K562 (cell line): ENCODE measurements at regions not wholly inside any gene's neighbourhood (a gene's known extent, or its start where the extent isn't known, plus 50 kb on each side); places are given as distances from the start of the nearest gene placed in this dataset.

ENCODE experiments used
- ATF1 ChIP-seq, 2 experiments: fragments of 450-650 bp in 1 of 2; IDR thresholded peaks; 2 replicates each; pipeline ENCODE4 v1.6.1; 2016; ENCODE audit warnings: missing compliant biosample characterization in 1 of 2, missing genetic modification characterization in 1 of 2
- SMAD1 ChIP-seq: fragments of 150-350 bp; IDR thresholded peaks from 2 replicates; pipeline ENCODE4 v1.6.1; 2014; ENCODE audit warnings: low read length, low read depth; ENCODE audit not compliant: partially characterized antibody
- ZNF143 ChIP-seq: sonication (generic); formaldehyde crosslinking; IDR thresholded peaks from 2 replicates; pipeline ENCODE4 v1.9.0; 2022; ENCODE audit warnings: mild to moderate bottlenecking, missing genetic modification reagents

GRCh38 chr13:81080911-81081454, 740.1 kb upstream of the SPRY2 start:
- TF ChIP-seq ZNF143 (CRISPR knock-in tag) (no peak), ATF1 (CRISPR knock-in tag; IDR thresholded peaks at IDR 0.05) (no peak), ATF1 (tag; IDR thresholded peaks at IDR 0.05) (no peak), SMAD1 (no peak)
